Heart left ventricle (tissue), 13 donors: ENCODE measurements at regions not wholly inside any gene's neighbourhood (a gene's known extent, or its start where the extent isn't known, plus 50 kb on each side); places are given as distances from the start of the nearest gene placed in this dataset.

Source experiments
- POLR2A ChIP-seq, 2 donors: fragments of 450-650 bp; IDR thresholded peaks; one replicate each; pipeline ENCODE4 v1.6.1; 2017; ENCODE audit warnings: antibody characterized with exemption in 2 of 2, mild to moderate bottlenecking in 2 of 2, moderate library complexity in 2 of 2
- TF ChIP-seq, protein P1 (sequence below), 12 donors: fragments of 200-600 bp; sonication (generic) in 4 of 12; IDR thresholded peaks; one replicate each; pipeline versions ENCODE4 v1.5.0 to v1.8.0; 2018 to 2022; ENCODE audit warnings: antibody characterized with exemption in 12 of 12, mild to moderate bottlenecking in 5 of 12
- donor health status: ischemic (EF 13 %, LVEDD 7.1; RV severe dilation, severe dysfunction).
- donor health status: DM: no; HTN: yes; CAD: no.
- donor health status: DM: no; HTN: no; CAD: no.
- donor health status: ischemic (EF 25% LVEDD 6.9; RV normal size, moderate dysfunction).
- donor health status: ischemic (EF 25% LVEDD 5.7; RV mildly dilated, moderate dysfunction).
- donor health status: ischemic (EF 35%, LVEDD 5.7; RV mildly dilated, moderate dysfunction).
- donor health status: nonischemic (EF 11% LVEDD 7.7; RV severe dilation, severe dysfunction).
- donor health status: DM: yes; HTN: yes; CAD: no.
- donor health status: PGD.
- donor health status: ischemic (EF 29% LVEDD 5.4; RV normal size, mild dysfunction).
- donor health status: nonischemic (EF 23%, LVEDD 6.1; RV moderate dilation, normal function).

DNA sequence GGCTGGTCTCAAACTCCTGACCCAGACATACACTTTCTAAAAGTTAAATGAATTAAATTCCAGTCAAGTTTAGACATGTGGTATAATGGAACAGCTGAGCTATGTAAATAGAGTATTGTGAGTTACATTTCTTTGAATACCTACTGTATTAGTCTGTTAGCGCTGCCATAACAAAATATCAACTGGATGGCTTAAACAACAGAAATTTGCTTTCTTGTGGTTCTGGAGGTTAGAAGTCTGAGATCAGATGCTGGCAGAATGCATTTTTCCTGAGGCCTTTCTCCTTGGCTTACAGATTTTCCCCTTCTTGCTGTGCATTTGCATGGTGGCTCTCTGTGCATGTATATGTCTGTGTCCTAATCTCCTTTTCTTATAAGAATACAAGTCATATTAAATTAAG is 101.5 kb upstream of the TGFBR2 start:
- TF ChIP-seq, protein P1, sequence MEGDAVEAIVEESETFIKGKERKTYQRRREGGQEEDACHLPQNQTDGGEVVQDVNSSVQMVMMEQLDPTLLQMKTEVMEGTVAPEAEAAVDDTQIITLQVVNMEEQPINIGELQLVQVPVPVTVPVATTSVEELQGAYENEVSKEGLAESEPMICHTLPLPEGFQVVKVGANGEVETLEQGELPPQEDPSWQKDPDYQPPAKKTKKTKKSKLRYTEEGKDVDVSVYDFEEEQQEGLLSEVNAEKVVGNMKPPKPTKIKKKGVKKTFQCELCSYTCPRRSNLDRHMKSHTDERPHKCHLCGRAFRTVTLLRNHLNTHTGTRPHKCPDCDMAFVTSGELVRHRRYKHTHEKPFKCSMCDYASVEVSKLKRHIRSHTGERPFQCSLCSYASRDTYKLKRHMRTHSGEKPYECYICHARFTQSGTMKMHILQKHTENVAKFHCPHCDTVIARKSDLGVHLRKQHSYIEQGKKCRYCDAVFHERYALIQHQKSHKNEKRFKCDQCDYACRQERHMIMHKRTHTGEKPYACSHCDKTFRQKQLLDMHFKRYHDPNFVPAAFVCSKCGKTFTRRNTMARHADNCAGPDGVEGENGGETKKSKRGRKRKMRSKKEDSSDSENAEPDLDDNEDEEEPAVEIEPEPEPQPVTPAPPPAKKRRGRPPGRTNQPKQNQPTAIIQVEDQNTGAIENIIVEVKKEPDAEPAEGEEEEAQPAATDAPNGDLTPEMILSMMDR (IDR thresholded peaks at IDR 0.05), result no peak
- no peak for TF ChIP-seq POLR2A (IDR thresholded peaks at IDR 0.05)
